A549 (cell line): ENCODE measurements at regions not wholly inside any gene's neighbourhood (a gene's known extent, or its start where the extent isn't known, plus 50 kb on each side); places are given as distances from the start of the nearest gene placed in this dataset.

Experiments used
- ATAC-seq, 2 experiments: fragments of 200-7000 bp in 1 of 2; fragments of >200 bp in 1 of 2; cut with Nextera tagmentation in 1 of 2; cut with Tn5 transposase in 1 of 2; 3 replicates each; pipeline versions ENCODE4 v1.8.0 to v1.9.1; 2018 to 2020; ENCODE audit warnings: mild to moderate bottlenecking in 1 of 2, moderate library complexity in 1 of 2
- CTCF ChIA-PET: fragments of 300-600 bp; sonication (Branson Sonifier 250); formaldehyde crosslinking; extraction: SDS; loops from one replicate; lab custom pipeline; 2021; ENCODE audit warnings: antibody characterized with exemption, inconsistent platforms; lab: Yijun Ruan, JAX
- POLR2A ChIA-PET: fragments of 350-600 bp; formaldehyde crosslinking; extraction: SDS; loops from one replicate; lab custom pipeline; 2021; ENCODE audit warnings: antibody characterized with exemption, inconsistent platforms; lab: Yijun Ruan, JAX
- DNase-seq, 2 experiments: peaks; one replicate each; pipeline versions ENCODE4 v3.0.0 to v3.0.0-alpha.2; 2011 to 2016; ENCODE audit warnings: low read depth in 1 of 2, low spot score in 1 of 2
- FAIRE-seq: peaks from 2 replicates; lab custom pipeline; 2011; peaks lifted over from hg19 to GRCh38; lab: Jason Lieb, UNC
- H3K27ac ChIP-seq, 2 experiments: fragments of >200 bp; sonication (Bioruptor Twin); formaldehyde crosslinking; 3 replicates each; pipeline ENCODE4 v1.5.1; 2016 to 2017
- H3K4me1 ChIP-seq: fragments of >200 bp; sonication (Bioruptor Twin); formaldehyde crosslinking; 3 replicates; pipeline ENCODE4 v1.6.1; 2016
- H3K4me2 ChIP-seq: fragments of >200 bp; sonication (Bioruptor Twin); formaldehyde crosslinking; 3 replicates; pipeline ENCODE4 v1.6.1; 2016
- H3K4me3 ChIP-seq: fragments of >200 bp; sonication (Bioruptor Twin); formaldehyde crosslinking; 3 replicates; pipeline ENCODE4 v1.5.1; 2016
- H3K9me3 ChIP-seq: fragments of >200 bp; sonication (Bioruptor Twin); formaldehyde crosslinking; 3 replicates; pipeline ENCODE4 v1.6.1; 2016
- ATOH8 ChIP-seq: fragments of 250-450 bp; sonication (Bioruptor Pico); IDR thresholded peaks from 2 replicates; pipeline ENCODE4 v1.5.0; 2020; ENCODE audit warnings: low read depth, mild to moderate bottlenecking, moderate library complexity
- CHD2 ChIP-seq: fragments of 150-350 bp; IDR thresholded peaks from 2 replicates; pipeline ENCODE4 v1.6.1; 2014; ENCODE audit warnings: low read length; ENCODE audit not compliant: partially characterized antibody
- EHF ChIP-seq: fragments of 250-450 bp; sonication (Bioruptor Pico); IDR thresholded peaks from 2 replicates; pipeline ENCODE4 v1.5.0; 2020; ENCODE audit warnings: mild to moderate bottlenecking
- EP300 ChIP-seq, 2 experiments: fragments of >200 bp; sonication (Bioruptor Twin); formaldehyde crosslinking; IDR thresholded peaks; 2 replicates in 1 of 2; 3 replicates in 1 of 2; pipeline ENCODE4 v1.6.1; 2016 to 2017
- HES2 ChIP-seq: fragments of >200 bp; sonication (Bioruptor Twin); formaldehyde crosslinking; IDR thresholded peaks from 2 replicates; pipeline ENCODE4 v1.6.1; 2016
- HEYL ChIP-seq: fragments of 250-450 bp; sonication (Bioruptor Pico); IDR thresholded peaks from 2 replicates; pipeline ENCODE4 v1.8.0; 2021; ENCODE audit warnings: mild to moderate bottlenecking, moderate library complexity
- HOXA7 ChIP-seq: fragments of 250-450 bp; sonication (Bioruptor Pico); IDR thresholded peaks from 2 replicates; pipeline ENCODE4 v1.5.0; 2020; ENCODE audit warnings: mild to moderate bottlenecking, moderate library complexity
- HOXB13 ChIP-seq: fragments of 250-450 bp; sonication (Bioruptor Pico); IDR thresholded peaks from 2 replicates; pipeline ENCODE4 v1.5.0; 2020; ENCODE audit warnings: low read depth, mild to moderate bottlenecking, moderate library complexity
- JUN ChIP-seq, 2 experiments: fragments of >200 bp; sonication (Bioruptor Twin); formaldehyde crosslinking; IDR thresholded peaks; 2 replicates in 1 of 2; 3 replicates in 1 of 2; pipeline ENCODE4 v1.6.1; 2016 to 2017
- MAFK ChIP-seq: fragments of 450-650 bp; IDR thresholded peaks from 2 replicates; pipeline ENCODE4 v1.6.1; 2014; ENCODE audit not compliant: partially characterized antibody
- MAZ ChIP-seq: fragments of 150-350 bp; IDR thresholded peaks from 2 replicates; pipeline ENCODE4 v1.6.1; 2014; ENCODE audit warnings: antibody characterized with exemption, low read depth, low read length, borderline replicate concordance
- NFE2L2 ChIP-seq: fragments of 150-350 bp; conservative IDR thresholded peaks from 2 replicates; pipeline ENCODE4 v1.6.1; 2014; ENCODE audit warnings: low read length
- NPAS2 ChIP-seq: fragments of 250-450 bp; sonication (Bioruptor Pico); IDR thresholded peaks from 2 replicates; pipeline ENCODE4 v1.8.0; 2022; ENCODE audit warnings: mild to moderate bottlenecking, moderate library complexity, borderline replicate concordance
- NR3C1 ChIP-seq: fragments of >200 bp; sonication (Bioruptor Twin); formaldehyde crosslinking; IDR thresholded peaks from 3 replicates; pipeline ENCODE4 v1.6.1; 2017
- PHF8 ChIP-seq: fragments of 200-600 bp; sonication (generic); IDR thresholded peaks from 2 replicates; pipeline ENCODE4 v1.6.1; 2016; ENCODE audit warnings: low read depth, mild to moderate bottlenecking, antibody characterized with exemption, moderate library complexity, borderline replicate concordance
- POLR2AphosphoS2 ChIP-seq: conservative IDR thresholded peaks from 2 replicates; pipeline ENCODE4 v1.6.1; 2012; ENCODE audit warnings: low read length, improper control_type of control experiment, inconsistent platforms
- SMC3 ChIP-seq: fragments of >200 bp; sonication (Bioruptor Twin); formaldehyde crosslinking; IDR thresholded peaks from 3 replicates; pipeline ENCODE4 v1.6.1; 2018; ENCODE audit warnings: inconsistent platforms
- ZFP36 ChIP-seq: fragments of 450-650 bp; IDR thresholded peaks from 2 replicates; pipeline ENCODE4 v1.6.1; 2014; ENCODE audit warnings: borderline replicate concordance; ENCODE audit not compliant: partially characterized antibody
- WGBS: methylation state at CpG from one replicate; pipeline ENCODE4 v1.1.6; 2017; ENCODE audit errors: missing lambda C conversion rate; 5-methylcytosine and 5-hydroxymethylcytosine counted together
- TF ChIP-seq, protein P1 (sequence below): fragments of >200 bp; sonication (Bioruptor Twin); formaldehyde crosslinking; IDR thresholded peaks from 3 replicates; pipeline ENCODE4 v1.6.1; 2016
- TF ChIP-seq, protein P2 (sequence below): fragments of 200-600 bp; sonication (generic); IDR thresholded peaks from 2 replicates; pipeline ENCODE4 v1.6.1; 2016; ENCODE audit warnings: antibody characterized with exemption, mild to moderate bottlenecking, moderate library complexity

DNA sequence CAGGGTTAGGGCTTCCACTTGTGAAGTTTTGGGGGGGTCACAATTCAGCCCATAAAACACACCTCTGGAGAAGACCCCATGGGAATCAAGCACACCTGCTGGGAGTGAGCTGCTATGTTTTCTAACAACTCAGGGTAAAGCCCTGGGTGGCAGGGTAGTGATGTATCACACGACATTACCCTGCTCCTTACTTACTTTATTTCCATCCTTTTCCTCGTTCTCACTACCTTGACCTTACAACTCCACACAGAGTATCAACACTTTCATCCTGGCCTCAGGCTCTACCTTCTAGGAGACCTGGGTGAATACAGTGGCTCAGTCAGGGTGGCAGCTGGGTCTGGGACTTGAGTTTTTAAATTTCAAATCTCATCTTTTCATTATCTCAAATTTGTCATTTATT lies 290.3 kb downstream of the CYRIA start:
- Histone ChIP-seq H3K4me2 (no peak overlapping the region), H3K4me3 (no peak overlapping the region), H3K4me1 (no peaks in the 10 kb centered on the region), H3K27ac (no peak overlapping the region), H3K9me3 (peaks cover 2% of the 10 kb centered on the region; the same call in 2 of the 3 replicates)
- TF ChIP-seq POLR2AphosphoS2, result no peak
- TF ChIP-seq HES2, result no peak
- TF ChIP-seq MAZ, result no peak
- no peak for TF ChIP-seq NR3C1
- no peak for TF ChIP-seq ZFP36
- POLR2A ChIA-PET, result no interaction called here
- ATAC-seq (no peak), FAIRE-seq (no peak), DNase-seq (no peak)
- CTCF ChIA-PET, result no interaction called here
- WGBS, result 0% methylated on average over 2 of the region's 2 CpGs

GRCh38 chr2:16374671-16375070 lies 291.0 kb downstream of the CYRIA start:
- Histone ChIP-seq H3K9me3 (peaks cover 2% of the 10 kb centered on the region; the same call in 2 of the 3 replicates), H3K4me2 (no peak overlapping the region), H3K27ac (no peak overlapping the region), H3K4me3 (no peak overlapping the region), H3K4me1 (no peaks in the 10 kb centered on the region)
- no peak for TF ChIP-seq EP300 (IDR thresholded peaks at IDR 0.05)
- TF ChIP-seq, protein P1, sequence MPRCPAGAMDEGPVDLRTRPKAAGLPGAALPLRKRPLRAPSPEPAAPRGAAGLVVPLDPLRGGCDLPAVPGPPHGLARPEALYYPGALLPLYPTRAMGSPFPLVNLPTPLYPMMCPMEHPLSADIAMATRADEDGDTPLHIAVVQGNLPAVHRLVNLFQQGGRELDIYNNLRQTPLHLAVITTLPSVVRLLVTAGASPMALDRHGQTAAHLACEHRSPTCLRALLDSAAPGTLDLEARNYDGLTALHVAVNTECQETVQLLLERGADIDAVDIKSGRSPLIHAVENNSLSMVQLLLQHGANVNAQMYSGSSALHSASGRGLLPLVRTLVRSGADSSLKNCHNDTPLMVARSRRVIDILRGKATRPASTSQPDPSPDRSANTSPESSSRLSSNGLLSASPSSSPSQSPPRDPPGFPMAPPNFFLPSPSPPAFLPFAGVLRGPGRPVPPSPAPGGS, result no peak
- no peak for TF ChIP-seq ATOH8
- no peak for TF ChIP-seq HOXA7 (CRISPR knock-in tag)
- TF ChIP-seq HES2, result no peak
- TF ChIP-seq PHF8, result no peak
- TF ChIP-seq HEYL (CRISPR knock-in tag), result no peak
- no peak for TF ChIP-seq NPAS2
- TF ChIP-seq SMC3, result no peak
- TF ChIP-seq EHF (CRISPR knock-in tag), result no peak
- no peak for TF ChIP-seq MAFK
- no peak for TF ChIP-seq HOXB13
- TF ChIP-seq JUN (IDR thresholded peaks at IDR 0.05), result no peak
- no peak for TF ChIP-seq NFE2L2
- TF ChIP-seq CHD2, result no peak
- TF ChIP-seq, protein P2, sequence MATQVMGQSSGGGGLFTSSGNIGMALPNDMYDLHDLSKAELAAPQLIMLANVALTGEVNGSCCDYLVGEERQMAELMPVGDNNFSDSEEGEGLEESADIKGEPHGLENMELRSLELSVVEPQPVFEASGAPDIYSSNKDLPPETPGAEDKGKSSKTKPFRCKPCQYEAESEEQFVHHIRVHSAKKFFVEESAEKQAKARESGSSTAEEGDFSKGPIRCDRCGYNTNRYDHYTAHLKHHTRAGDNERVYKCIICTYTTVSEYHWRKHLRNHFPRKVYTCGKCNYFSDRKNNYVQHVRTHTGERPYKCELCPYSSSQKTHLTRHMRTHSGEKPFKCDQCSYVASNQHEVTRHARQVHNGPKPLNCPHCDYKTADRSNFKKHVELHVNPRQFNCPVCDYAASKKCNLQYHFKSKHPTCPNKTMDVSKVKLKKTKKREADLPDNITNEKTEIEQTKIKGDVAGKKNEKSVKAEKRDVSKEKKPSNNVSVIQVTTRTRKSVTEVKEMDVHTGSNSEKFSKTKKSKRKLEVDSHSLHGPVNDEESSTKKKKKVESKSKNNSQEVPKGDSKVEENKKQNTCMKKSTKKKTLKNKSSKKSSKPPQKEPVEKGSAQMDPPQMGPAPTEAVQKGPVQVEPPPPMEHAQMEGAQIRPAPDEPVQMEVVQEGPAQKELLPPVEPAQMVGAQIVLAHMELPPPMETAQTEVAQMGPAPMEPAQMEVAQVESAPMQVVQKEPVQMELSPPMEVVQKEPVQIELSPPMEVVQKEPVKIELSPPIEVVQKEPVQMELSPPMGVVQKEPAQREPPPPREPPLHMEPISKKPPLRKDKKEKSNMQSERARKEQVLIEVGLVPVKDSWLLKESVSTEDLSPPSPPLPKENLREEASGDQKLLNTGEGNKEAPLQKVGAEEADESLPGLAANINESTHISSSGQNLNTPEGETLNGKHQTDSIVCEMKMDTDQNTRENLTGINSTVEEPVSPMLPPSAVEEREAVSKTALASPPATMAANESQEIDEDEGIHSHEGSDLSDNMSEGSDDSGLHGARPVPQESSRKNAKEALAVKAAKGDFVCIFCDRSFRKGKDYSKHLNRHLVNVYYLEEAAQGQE, result no peak
- no peak for DNase-seq
- no peak for ATAC-seq
- POLR2A ChIA-PET, result no interaction called here
- FAIRE-seq, result no peak
- WGBS, result 12% methylated on average over 6 of the region's 6 CpGs
- CTCF ChIA-PET, result interaction anchor here (0.6 kb wide), 1 partner anchor 410 kb away, joined by 3 read pairs; no protein-coding TSS in a partner anchor
